ENCODE measurements at regions not wholly inside any gene's neighbourhood (a gene's known extent, or its start where the extent isn't known, plus 50 kb on each side); places are given as distances from the start of the nearest gene placed in this dataset.

GRCh38 chr6:113377362-113377942, 479.7 kb upstream of the MARCKS start:
- DNase-seq: no peak

GRCh38 chr6:113380591-113380990, 476.6 kb upstream of the MARCKS start:
- no peak for DNase-seq
- H3K27me3 ChIP-seq: no peaks in the 10 kb centered on the region
- H3K4me3 ChIP-seq: no peak overlapping the region
- intact Hi-C loops (cut with DNase I): no loop called here
- no peak for TF ChIP-seq POLR2A (IDR thresholded peaks at IDR 0.05)
- H3K36me3 ChIP-seq: no peaks in the 10 kb centered on the region
- WGBS, 2 donors: 53 to 72% methylated on average over 3 of the region's 3 CpGs
- peaks cover 0 to 15% (median 0%) of the 10 kb centered on the region in 3 donors for H3K4me1 ChIP-seq
- no peak overlapping the region for H3K27ac ChIP-seq
- no peaks in the 10 kb centered on the region for H3K9me3 ChIP-seq

More at GRCh38 chr6:113377362-113377942, 479.7 kb upstream of the MARCKS start:
- Histone ChIP-seq H3K36me3 (no peaks in the 10 kb centered on the region), H3K4me1 (peaks cover 0 to 15% (median 0%) of the 10 kb centered on the region in 3 donors), H3K9me3 (no peaks in the 10 kb centered on the region), H3K4me3 (no peak overlapping the region), H3K27ac (no peak overlapping the region), H3K27me3 (no peaks in the 10 kb centered on the region)
- intact Hi-C loops (cut with DNase I): no loop called here
- TF ChIP-seq, protein P1, sequence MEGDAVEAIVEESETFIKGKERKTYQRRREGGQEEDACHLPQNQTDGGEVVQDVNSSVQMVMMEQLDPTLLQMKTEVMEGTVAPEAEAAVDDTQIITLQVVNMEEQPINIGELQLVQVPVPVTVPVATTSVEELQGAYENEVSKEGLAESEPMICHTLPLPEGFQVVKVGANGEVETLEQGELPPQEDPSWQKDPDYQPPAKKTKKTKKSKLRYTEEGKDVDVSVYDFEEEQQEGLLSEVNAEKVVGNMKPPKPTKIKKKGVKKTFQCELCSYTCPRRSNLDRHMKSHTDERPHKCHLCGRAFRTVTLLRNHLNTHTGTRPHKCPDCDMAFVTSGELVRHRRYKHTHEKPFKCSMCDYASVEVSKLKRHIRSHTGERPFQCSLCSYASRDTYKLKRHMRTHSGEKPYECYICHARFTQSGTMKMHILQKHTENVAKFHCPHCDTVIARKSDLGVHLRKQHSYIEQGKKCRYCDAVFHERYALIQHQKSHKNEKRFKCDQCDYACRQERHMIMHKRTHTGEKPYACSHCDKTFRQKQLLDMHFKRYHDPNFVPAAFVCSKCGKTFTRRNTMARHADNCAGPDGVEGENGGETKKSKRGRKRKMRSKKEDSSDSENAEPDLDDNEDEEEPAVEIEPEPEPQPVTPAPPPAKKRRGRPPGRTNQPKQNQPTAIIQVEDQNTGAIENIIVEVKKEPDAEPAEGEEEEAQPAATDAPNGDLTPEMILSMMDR (IDR thresholded peaks at IDR 0.05): no peak
- TF ChIP-seq POLR2A (IDR thresholded peaks at IDR 0.05): no peak
- 83 to 88% methylated on average over 4 of the region's 4 CpGs for WGBS, 2 donors

DNA sequence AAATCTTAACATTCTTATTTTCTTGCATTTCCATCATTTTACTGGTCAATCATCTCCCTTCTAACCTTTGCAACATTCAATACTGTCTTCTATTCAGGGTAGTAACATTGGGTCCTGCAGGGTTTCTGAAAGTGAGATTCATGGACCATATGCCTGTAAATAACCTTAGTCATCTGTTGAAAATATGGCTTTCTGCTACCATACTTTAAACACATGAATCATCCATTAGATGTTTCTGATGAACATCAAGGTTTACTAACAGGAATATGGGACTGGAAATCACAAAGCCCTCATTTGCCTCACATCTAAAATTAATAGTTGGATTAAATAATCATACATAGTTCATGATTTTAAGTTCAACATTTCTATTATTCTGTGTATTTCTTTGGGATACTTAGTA, 475.9 kb upstream of the MARCKS start:
- intact Hi-C loops (cut with DNase I): no loop called here
- Histone ChIP-seq H3K4me3 (no peak overlapping the region), H3K27ac (no peak overlapping the region), H3K36me3 (no peaks in the 10 kb centered on the region), H3K4me1 (peaks cover 0 to 15% (median 0%) of the 10 kb centered on the region in 3 donors), H3K27me3 (no peaks in the 10 kb centered on the region), H3K9me3 (no peaks in the 10 kb centered on the region)
- no peak for DNase-seq
- TF ChIP-seq POLR2A (IDR thresholded peaks at IDR 0.05): no peak
- TF ChIP-seq, protein P1 (IDR thresholded peaks at IDR 0.05): no peak

- WGBS, 2 donors: 7 to 12% methylated on average over 2 of the region's 2 CpGs
These were observed 475.2 kb upstream of the MARCKS start for GRCh38 chr6:113381959-113382358.

GRCh38 chr6:113383701-113384100, 473.4 kb upstream of the MARCKS start:
- intact Hi-C loops (cut with DNase I): no loop called here
- no peak for DNase-seq
- Histone ChIP-seq H3K9me3 (no peaks in the 10 kb centered on the region), H3K4me1 (peaks cover 0 to 7% (median 0%) of the 10 kb centered on the region in 3 donors), H3K27me3 (no peaks in the 10 kb centered on the region), H3K27ac (no peak overlapping the region), H3K36me3 (no peaks in the 10 kb centered on the region), H3K4me3 (no peak overlapping the region)
- WGBS, 2 donors: 81 to 83% methylated on average over 2 of the region's 2 CpGs
- TF ChIP-seq, protein P1 (IDR thresholded peaks at IDR 0.05): no peak
- no peak for TF ChIP-seq POLR2A (IDR thresholded peaks at IDR 0.05)

More at GRCh38 chr6:113381959-113382358, 475.2 kb upstream of the MARCKS start:
- H3K4me3 ChIP-seq: no peak overlapping the region
- H3K27me3 ChIP-seq: no peaks in the 10 kb centered on the region
- no peaks in the 10 kb centered on the region for H3K36me3 ChIP-seq
- peaks cover 0 to 8% (median 0%) of the 10 kb centered on the region in 3 donors for H3K4me1 ChIP-seq
- H3K27ac ChIP-seq: no peak overlapping the region
- no peak for TF ChIP-seq POLR2A (IDR thresholded peaks at IDR 0.05)
- TF ChIP-seq, protein P1 (IDR thresholded peaks at IDR 0.05): no peak
- no peaks in the 10 kb centered on the region for H3K9me3 ChIP-seq
- intact Hi-C loops (cut with DNase I): no loop called here
- DNase-seq: no peak

GRCh38 chr6:113385020-113385431, 472.1 kb upstream of the MARCKS start:
- Histone ChIP-seq H3K36me3 (no peaks in the 10 kb centered on the region), H3K27ac (no peak overlapping the region), H3K4me1 (peaks cover 0 to 7% (median 0%) of the 10 kb centered on the region in 3 donors), H3K4me3 (no peak overlapping the region), H3K27me3 (no peaks in the 10 kb centered on the region), H3K9me3 (no peaks in the 10 kb centered on the region)
- intact Hi-C loops (cut with DNase I): no loop called here
- no peak for DNase-seq
- 62 to 71% methylated on average over 2 of the region's 2 CpGs for WGBS, 2 donors
- TF ChIP-seq, protein P1 (IDR thresholded peaks at IDR 0.05): no peak
- no peak for TF ChIP-seq POLR2A (IDR thresholded peaks at IDR 0.05)

All from esophagus squamous epithelium (tissue), 5 donors.